Stimulated activated naive CD8-positive, alpha-beta T cell treated with anti-CD3 and anti-CD28 coated beads, Interleukin-15, amount 100 ng/mL, for 72 hours (primary cell): ENCODE measurements at regions not wholly inside any gene's neighbourhood (a gene's known extent, or its start where the extent isn't known, plus 50 kb on each side); places are given as distances from the start of the nearest gene placed in this dataset.

Experiments
- ATAC-seq: fragments of 150-1000 bp; cut with Tn5 transposase; 2 replicates; pipeline ENCODE4 v1.10.0; 2021; ENCODE audit warnings: mild to moderate bottlenecking, moderate library complexity
- DNase-seq, 2 donors: peaks; one replicate each; pipeline ENCODE4 v3.0.0; 2021 to 2022
- H3K27ac Mint-ChIP-seq, 2 donors: one replicate each; pipeline ENCODE4 v1.8.0; 2022; ENCODE audit warnings: mild to moderate bottlenecking in 2 of 2, mixed read lengths in 2 of 2, moderate library complexity in 2 of 2
- H3K27me3 Mint-ChIP-seq: one replicate; pipeline ENCODE4 v1.8.0; 2022; ENCODE audit warnings: mixed read lengths
- H3K4me1 Mint-ChIP-seq: one replicate; pipeline ENCODE4 v1.8.0; 2022; ENCODE audit warnings: mild to moderate bottlenecking, mixed read lengths
- H3K4me3 Mint-ChIP-seq, 2 donors: one replicate each; pipeline ENCODE4 v1.8.0; 2022; ENCODE audit warnings: mild to moderate bottlenecking in 2 of 2, mixed read lengths in 2 of 2, moderate library complexity in 1 of 2
- H3K9me3 Mint-ChIP-seq, 2 donors: one replicate each; pipeline ENCODE4 v1.8.0; 2022; ENCODE audit warnings: mixed read lengths in 2 of 2

DNA sequence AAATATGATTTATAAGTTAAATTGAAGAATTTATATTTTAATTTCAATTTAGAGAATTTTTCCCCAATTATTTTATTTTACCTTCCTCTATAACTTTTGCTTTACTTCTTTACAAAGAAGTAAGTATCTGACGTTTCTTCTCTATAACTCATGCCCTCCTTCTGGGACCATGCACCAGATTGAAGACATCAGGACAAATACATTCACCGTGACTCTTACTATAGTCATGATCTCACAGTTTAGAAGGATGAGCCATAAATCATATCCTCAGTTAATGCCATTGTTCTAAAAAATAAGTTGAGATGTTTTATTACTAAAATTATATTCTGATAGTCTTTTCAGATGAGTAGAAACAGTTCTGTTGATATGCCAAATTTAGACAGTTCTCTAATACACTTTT lies 279.3 kb downstream of the TMX3 start:
- DNase-seq = no peak
- Mint-ChIP-seq H3K4me1 (peaks cover 6% of the 10 kb centered on the region), H3K27me3 (no peaks in the 10 kb centered on the region), H3K27ac (no peak overlapping the region), H3K4me3 (no peak overlapping the region), H3K9me3 (peaks cover 5 to 6% of the 10 kb centered on the region in 2 donors)
- ATAC-seq = no peak

GRCh38 chr18:68431922-68432198 lies 283.0 kb downstream of the TMX3 start:
- H3K27me3 Mint-ChIP-seq = no peaks in the 10 kb centered on the region
- peaks cover 6% of the 10 kb centered on the region for H3K4me1 Mint-ChIP-seq
- no peak overlapping the region for H3K27ac Mint-ChIP-seq
- ATAC-seq (no peak), DNase-seq (no peak)
- no peak overlapping the region for H3K4me3 Mint-ChIP-seq
- peaks cover 0 to 5% of the 10 kb centered on the region in 2 donors for H3K9me3 Mint-ChIP-seq

- H3K9me3 Mint-ChIP-seq = peaks cover 0 to 2% of the 10 kb centered on the region in 2 donors
- ATAC-seq (no peak), DNase-seq (no peak)
- peaks cover 2% of the 10 kb centered on the region for H3K4me1 Mint-ChIP-seq
- H3K4me3 Mint-ChIP-seq = no peak overlapping the region
- H3K27me3 Mint-ChIP-seq = no peaks in the 10 kb centered on the region
- no peak overlapping the region for H3K27ac Mint-ChIP-seq
These were observed 283.6 kb downstream of the TMX3 start for GRCh38 chr18:68431111-68431921.

DNA sequence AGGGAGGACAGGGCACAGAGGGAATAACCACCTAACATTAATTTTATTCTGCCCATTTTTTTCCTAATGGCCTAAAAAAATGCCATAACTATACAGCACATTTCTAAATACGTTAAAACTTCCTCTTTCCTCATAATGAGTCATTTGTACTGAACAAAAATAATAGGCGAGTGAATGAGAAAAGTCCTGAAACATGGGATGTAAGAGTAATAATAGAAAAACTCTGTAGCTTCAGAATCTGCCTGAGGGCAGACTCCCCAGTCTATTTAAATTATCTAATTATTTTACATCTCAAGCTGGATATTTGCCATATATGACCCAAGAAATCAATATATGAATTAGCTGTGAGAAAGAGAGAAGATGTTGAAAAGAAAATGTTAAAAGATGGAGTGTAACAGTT lies 285.1 kb downstream of the TMX3 start:
- peak overlapping the region in 1 of 2 donors; percentile 26 for H3K27ac Mint-ChIP-seq
- no peak overlapping the region for H3K4me3 Mint-ChIP-seq

GRCh38 chr18:68429111-68429510 lies 285.8 kb downstream of the TMX3 start:
- DNase-seq (no peak), ATAC-seq (no peak)
- H3K4me3 Mint-ChIP-seq = no peak overlapping the region
- no peaks in the 10 kb centered on the region for H3K27me3 Mint-ChIP-seq
- no peak overlapping the region for H3K27ac Mint-ChIP-seq
- no peaks in the 10 kb centered on the region for H3K9me3 Mint-ChIP-seq
- no peaks in the 10 kb centered on the region for H3K4me1 Mint-ChIP-seq

More for the DNA sequence above, 285.1 kb downstream of the TMX3 start:
- H3K9me3 Mint-ChIP-seq = no peaks in the 10 kb centered on the region
- ATAC-seq (no peak), DNase-seq (no peak)
- no peaks in the 10 kb centered on the region for H3K27me3 Mint-ChIP-seq
- no peaks in the 10 kb centered on the region for H3K4me1 Mint-ChIP-seq

DNA sequence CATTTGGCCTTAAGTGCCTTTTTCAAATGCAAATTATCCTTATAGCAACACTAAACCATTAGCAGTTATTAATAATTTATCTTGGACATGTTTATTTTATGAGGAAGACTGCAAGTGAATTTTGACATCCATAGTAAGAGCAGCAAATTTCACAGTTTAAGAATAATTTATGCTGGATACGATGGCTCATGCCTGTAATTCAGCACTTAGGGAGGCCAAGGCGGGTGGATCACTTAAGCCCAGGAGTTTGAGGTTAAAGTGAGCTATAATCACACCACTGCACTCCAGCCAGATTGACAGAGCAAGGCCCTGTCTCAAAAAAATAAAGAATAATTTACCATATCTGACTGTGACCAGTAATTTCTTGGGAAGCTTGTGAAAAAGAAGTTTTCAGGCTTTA lies 286.2 kb downstream of the TMX3 start:
- no peaks in the 10 kb centered on the region for H3K9me3 Mint-ChIP-seq
- no peak for DNase-seq
- H3K4me1 Mint-ChIP-seq = no peaks in the 10 kb centered on the region
- ATAC-seq = no peak
- no peaks in the 10 kb centered on the region for H3K27me3 Mint-ChIP-seq
- H3K27ac Mint-ChIP-seq = no peak overlapping the region
- H3K4me3 Mint-ChIP-seq = no peak overlapping the region

DNA sequence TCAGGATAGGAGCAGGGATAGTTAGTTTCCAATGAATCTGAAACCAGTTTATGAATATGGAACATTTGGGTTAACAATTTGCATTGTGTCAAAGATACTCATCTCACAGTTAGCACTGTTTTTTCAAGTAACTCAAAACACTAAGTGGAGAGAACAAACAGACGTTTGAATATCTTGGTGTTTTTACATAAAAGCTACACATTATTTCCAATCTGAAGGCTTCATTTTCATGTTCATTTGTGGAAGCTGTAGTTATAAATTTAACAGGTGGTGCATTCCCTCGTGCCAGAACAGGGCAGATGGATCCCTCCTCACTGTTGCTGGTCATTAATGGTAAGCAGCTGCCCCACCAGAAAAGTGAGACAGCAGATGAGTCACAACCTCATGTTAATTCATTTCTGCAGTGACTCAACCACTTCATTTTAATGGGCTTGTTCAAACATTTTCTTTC lies 286.9 kb downstream of the TMX3 start:
- H3K9me3 Mint-ChIP-seq = no peaks in the 10 kb centered on the region
- H3K27me3 Mint-ChIP-seq = no peaks in the 10 kb centered on the region
- no peak overlapping the region for H3K4me3 Mint-ChIP-seq
- ATAC-seq (no peak), DNase-seq (no peak)
- no peak overlapping the region for H3K27ac Mint-ChIP-seq
- H3K4me1 Mint-ChIP-seq = no peaks in the 10 kb centered on the region

- ATAC-seq = no peak
- Mint-ChIP-seq H3K4me3 (no peak overlapping the region), H3K9me3 (no peaks in the 10 kb centered on the region), H3K27me3 (no peaks in the 10 kb centered on the region), H3K4me1 (no peaks in the 10 kb centered on the region), H3K27ac (peak overlapping the region in 1 of 2 donors; percentile 52)
- DNase-seq = no peak
These were observed 288.1 kb downstream of the TMX3 start for GRCh38 chr18:68426731-68427315.

- Mint-ChIP-seq H3K4me3 (no peak overlapping the region), H3K27me3 (no peaks in the 10 kb centered on the region), H3K27ac (no peak overlapping the region), H3K9me3 (no peaks in the 10 kb centered on the region), H3K4me1 (no peaks in the 10 kb centered on the region)
- DNase-seq = no peak
- ATAC-seq = no peak
These were observed 296.0 kb downstream of the TMX3 start for GRCh38 chr18:68418881-68419280.

DNA sequence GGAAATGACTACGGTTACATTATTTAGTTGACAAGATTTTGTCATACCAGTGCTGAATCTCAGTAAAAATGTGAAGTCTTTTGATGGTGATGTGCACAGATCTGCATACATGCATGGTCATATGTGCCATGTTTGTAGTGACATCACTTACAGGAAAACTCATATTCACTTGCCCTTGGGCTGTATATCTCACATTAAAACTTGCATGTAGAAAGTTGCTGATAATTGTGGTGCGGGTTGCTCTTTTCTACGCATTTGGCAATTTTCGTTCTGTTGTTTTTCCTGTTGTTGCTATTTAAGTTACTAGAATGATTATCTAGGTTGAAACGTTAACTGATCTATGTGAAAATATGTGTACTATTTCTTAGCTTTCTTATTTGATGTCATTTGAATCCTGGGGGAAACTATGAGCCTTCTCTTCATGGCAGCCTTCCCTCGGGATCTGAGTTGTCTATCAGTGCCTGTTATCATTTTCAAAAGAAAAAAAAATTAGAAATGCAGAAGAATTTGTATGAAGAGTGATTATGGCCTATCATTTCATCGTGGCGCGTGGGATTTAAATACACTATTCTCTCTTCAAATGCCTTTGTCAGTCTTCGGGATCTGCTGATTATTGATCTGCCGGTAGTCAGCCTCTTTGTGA lies 296.6 kb downstream of the TMX3 start:
- Mint-ChIP-seq H3K27ac (no peak overlapping the region), H3K27me3 (no peaks in the 10 kb centered on the region), H3K9me3 (no peaks in the 10 kb centered on the region), H3K4me1 (no peaks in the 10 kb centered on the region), H3K4me3 (no peak overlapping the region)
- DNase-seq = no peak
- ATAC-seq = no peak

- no peak for ATAC-seq
- no peak overlapping the region for H3K4me3 Mint-ChIP-seq
- no peak for DNase-seq
- no peaks in the 10 kb centered on the region for H3K4me1 Mint-ChIP-seq
- no peak overlapping the region for H3K27ac Mint-ChIP-seq
- H3K27me3 Mint-ChIP-seq = no peaks in the 10 kb centered on the region
- no peaks in the 10 kb centered on the region for H3K9me3 Mint-ChIP-seq
These were observed 297.1 kb downstream of the TMX3 start for GRCh38 chr18:68417826-68418225.

DNA sequence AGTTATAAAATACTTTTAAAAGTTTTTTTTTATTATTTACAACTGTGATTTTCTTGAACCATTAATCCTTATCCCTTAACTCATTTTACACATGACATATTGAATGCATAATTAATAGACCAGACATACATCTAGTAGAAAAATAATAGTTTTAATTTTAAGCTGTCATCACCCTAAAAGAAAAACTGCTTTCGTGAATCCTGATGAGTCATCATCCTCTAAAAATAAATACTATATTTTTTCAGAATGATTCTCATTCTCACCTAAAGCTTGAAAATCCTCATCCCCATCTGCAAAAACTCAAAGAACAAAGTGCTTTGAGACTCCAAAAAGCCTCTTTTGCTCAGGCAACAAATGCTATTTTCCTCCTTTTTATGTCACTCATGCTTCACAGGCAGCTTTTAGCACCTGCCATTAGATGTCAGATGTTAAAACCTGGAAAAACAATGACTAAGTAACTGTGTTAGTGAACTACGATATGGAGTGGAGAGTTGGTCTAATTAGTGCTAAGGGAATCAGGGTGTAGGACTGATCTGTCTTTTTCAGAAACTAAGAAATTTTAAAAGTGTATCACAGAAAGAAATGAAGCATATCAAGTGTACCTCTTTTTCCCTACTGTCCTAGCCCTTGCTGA lies 297.6 kb downstream of the TMX3 start:
- H3K9me3 Mint-ChIP-seq = no peaks in the 10 kb centered on the region
- H3K4me1 Mint-ChIP-seq = no peaks in the 10 kb centered on the region
- H3K27me3 Mint-ChIP-seq = no peaks in the 10 kb centered on the region
- no peak for ATAC-seq
- H3K4me3 Mint-ChIP-seq = no peak overlapping the region
- no peak overlapping the region for H3K27ac Mint-ChIP-seq
- DNase-seq = no peak

- H3K4me1 Mint-ChIP-seq = no peaks in the 10 kb centered on the region
- H3K4me3 Mint-ChIP-seq = no peak overlapping the region
- no peaks in the 10 kb centered on the region for H3K27me3 Mint-ChIP-seq
- H3K27ac Mint-ChIP-seq = no peak overlapping the region
- no peak for DNase-seq
- ATAC-seq = no peak
- H3K9me3 Mint-ChIP-seq = no peaks in the 10 kb centered on the region
These were observed 300.5 kb downstream of the TMX3 start for GRCh38 chr18:68414407-68414806.

- DNase-seq = no peak
- H3K27ac Mint-ChIP-seq = no peak overlapping the region
- no peaks in the 10 kb centered on the region for H3K9me3 Mint-ChIP-seq
- no peaks in the 10 kb centered on the region for H3K27me3 Mint-ChIP-seq
- no peaks in the 10 kb centered on the region for H3K4me1 Mint-ChIP-seq
- no peak overlapping the region for H3K4me3 Mint-ChIP-seq
- no peak for ATAC-seq
These were observed 305.3 kb downstream of the TMX3 start for GRCh38 chr18:68409576-68409975.

DNA sequence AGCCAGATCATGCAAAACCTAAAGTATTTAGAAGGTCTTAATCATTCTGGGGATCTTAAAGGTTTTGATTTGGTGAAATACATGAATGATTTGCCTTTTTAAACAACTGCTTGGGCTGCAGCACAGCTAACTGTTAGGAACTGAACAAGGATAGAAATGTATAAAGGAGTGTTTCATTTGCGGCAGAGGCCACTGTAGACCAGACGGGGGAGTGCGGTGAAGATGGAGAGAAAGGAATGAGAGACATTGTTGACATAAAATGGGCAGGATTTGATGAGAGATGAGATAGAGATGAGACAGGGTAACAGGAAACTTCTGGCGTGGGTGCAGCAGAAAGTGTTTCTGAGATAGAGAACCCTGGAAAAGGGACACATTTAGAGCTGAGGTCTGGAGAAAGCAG lies 308.1 kb downstream of the TMX3 start:
- DNase-seq (no peak), ATAC-seq (no peak)
- no peaks in the 10 kb centered on the region for H3K9me3 Mint-ChIP-seq
- no peaks in the 10 kb centered on the region for H3K4me1 Mint-ChIP-seq
- peak overlapping the region in 1 of 2 donors; percentile 0 for H3K27ac Mint-ChIP-seq
- no peak overlapping the region for H3K4me3 Mint-ChIP-seq
- no peaks in the 10 kb centered on the region for H3K27me3 Mint-ChIP-seq

DNA sequence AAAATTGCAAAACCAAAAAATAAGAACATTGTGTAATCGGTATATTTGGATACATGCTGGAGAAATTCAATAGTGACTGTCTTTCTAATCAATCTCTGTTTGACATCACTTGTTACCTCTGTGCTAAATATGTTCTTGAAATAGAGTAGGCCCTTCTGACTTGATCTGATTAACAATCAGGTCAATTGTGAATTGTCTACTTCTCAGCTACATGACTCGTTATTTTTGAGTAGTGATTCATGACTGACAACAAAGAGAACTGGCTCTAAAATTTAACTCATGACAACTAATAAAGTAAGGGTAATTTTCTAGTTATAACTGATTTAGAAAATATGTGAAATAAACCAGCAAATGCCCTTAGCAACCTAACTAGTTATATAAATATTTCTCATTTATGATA lies 312.1 kb downstream of the TMX3 start:
- ATAC-seq (no peak), DNase-seq (no peak)
- Mint-ChIP-seq H3K4me1 (no peaks in the 10 kb centered on the region), H3K27me3 (no peaks in the 10 kb centered on the region), H3K27ac (no peak overlapping the region), H3K9me3 (no peaks in the 10 kb centered on the region), H3K4me3 (no peak overlapping the region)
